DMS 273 (cell line): ENCODE measurements at regions not wholly inside any gene's neighbourhood (a gene's known extent, or its start where the extent isn't known, plus 50 kb on each side); places are given as distances from the start of the nearest gene placed in this dataset.
"Not testable (repeated sequence)": the region's sequence is repeated elsewhere in the genome, so short reads cannot be mapped to it uniquely, and the experiment has no call there.

Experiments used
- DNase-seq: peaks from one replicate; lab custom pipeline; 2025; ENCODE audit not compliant: unreplicated experiment; lab: John Stamatoyannopoulos, UW

DNA sequence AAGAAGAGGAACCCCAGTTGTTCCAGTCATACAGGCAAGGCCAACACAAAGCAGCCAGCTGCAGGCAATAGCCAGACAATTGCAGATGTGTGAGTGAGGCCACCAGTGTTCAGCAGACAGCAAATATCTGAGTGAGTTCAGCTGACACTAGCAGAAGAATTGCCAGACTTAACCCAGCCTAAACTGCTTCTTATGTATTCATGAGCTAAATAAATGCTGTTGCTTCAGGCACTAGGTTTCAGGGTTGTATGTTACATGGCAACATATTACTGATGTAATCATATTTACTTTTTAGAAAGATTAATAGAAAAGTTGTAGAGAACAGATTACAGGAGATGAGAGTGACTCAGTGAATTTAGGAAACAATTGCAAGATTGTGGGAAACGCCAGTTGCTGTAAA lies 129.8 kb upstream of the CHODL start:
- no peak for DNase-seq

DNA sequence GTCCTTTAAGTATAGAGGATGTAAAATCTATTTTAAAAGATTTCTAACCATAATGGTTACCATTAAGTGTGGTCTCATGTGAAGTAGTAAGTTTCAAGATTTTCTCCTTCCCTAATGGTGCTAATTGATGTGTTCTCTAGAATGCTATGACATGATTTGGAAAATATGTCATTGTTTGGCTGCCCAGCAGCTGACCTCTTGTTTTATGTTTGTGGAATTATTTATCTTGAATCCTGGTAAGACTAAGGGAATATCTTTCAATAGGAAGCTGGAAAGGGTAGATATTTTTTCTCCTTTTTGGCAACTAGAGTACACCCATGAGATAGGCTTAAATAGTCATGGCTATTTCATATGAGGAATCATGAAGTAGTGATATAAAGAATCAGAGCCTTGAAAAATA lies 139.8 kb upstream of the CHODL start:
- no peak for DNase-seq

DNA sequence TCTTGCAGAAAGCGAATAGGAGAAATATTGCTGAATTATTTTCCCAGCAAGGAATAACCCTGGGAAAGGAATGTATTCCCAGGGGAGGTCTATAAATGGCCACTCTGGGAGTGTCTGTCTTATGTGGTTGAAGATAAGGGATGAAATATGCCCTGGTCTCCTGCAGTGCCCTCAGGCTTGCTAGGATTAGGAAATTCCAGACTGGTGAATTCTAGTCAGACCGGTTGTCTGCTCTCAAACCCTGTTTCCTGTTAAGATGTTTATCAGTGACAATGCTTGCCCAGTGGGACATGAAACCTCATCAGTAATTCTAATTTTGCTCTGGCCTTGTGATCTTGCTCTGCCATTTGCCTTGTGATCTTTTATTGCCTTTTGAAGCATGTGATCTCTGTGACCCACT lies 148.2 kb upstream of the CHODL start:
- peak; percentile 2 for DNase-seq

DNA sequence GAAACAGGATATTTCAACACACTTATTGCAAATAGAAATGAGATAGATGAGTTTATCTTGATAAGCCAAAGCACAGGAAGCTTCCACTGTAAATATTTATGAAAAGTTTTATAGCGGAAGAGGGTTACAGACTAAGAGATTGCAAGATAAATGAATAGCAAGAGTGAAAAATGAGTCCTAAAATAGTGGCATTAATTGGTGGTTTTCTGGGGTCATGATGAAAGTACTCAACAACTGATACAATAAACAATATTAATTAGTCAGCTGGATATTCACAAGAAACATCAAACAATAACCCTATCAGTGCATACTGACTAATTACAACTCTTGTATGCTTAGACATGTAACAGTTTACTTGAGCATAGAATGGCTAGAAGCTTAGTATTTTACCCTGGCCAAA lies 154.8 kb upstream of the CHODL start:
- DNase-seq, result no peak

DNA sequence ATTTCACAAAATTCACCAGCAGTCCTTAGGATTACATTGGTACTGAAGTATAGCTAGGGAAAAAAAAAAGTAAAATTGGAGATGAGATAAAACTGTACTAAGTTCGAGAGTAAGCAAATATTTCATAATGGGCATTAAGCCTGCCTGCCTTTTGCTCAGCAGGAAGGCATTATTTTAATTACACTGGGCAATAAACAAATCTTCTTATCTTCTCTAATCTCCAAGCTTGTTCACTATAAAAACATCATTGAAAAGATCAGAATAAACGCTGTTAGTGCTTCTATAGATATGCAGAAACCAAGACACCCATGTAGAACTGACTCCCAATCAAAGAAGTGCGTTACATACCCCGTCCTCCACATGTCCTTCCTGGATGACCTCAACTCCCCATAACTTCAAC lies 174.2 kb upstream of the CHODL start:
- DNase-seq, result no peak

DNA sequence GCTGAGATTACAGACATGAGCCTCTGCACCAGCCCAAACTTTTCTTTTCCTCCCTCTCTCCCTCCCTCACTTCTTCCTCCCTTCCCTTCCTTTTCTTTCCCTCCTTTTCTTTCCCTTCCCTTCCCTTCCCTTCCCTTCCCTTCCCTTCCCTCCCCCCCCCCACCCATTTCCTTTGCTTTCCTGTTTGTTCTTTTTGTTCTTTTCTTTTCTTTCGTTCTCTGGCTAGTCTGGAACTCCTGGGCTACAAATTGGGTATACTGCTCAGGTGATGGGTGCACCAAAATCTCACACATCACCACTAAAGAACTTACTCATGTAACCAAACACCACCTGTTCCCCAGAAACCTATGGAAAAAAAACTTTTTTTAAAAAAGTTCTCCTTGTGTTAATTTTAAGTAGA lies 174.8 kb upstream of the CHODL start:
- no peak for DNase-seq

DNA sequence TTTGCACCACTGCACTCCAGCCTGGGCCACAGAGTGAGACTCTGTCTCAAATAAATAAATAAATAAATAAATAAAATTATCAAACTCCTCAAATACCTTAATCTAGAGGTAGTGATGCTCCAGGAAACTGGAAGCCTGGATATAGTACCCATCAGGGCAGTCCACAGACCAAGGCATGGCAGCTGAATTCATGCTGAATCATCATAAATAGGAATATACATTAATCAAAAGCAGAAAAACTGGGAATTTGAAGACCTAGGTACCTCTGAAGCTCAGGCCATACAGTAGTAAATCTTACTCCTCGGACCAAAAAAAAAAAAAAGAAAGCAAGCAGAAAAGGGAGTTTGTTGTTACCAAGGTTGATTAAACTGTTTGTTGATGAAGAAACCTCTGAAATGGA lies 184.2 kb upstream of the CHODL start:
- no peak for DNase-seq

DNA sequence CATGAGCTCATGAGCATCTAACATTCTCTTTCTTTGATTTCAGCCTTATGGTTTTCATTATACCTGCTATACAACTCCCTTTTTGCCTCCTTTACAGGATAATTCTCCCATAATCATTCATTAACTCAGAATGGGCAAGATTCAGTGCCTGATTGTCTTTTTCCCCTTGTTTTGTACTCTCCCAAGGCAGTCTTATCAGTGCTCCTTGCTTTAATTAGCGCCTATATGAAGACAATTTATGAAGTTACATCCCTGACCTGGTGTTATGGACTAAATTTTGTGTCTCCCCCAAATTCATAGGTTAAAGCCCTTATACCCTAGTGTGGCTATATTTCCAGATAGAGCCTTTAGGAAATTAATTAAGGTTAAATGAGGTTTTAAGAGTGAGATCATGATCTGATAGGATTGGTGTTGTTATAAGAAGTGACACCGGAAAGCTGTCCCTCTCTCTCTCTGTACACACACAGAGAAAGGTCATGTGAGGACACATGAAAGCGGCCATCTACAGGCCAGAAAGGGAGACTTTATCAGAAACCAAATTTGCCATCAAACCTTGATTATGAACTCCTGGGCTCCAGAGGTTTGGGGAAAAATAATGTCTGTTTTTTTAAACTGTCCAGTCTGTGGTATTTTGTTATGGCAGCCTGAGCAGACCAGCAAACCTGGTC lies 185.8 kb upstream of the CHODL start:
- DNase-seq, result peak; percentile 8

DNA sequence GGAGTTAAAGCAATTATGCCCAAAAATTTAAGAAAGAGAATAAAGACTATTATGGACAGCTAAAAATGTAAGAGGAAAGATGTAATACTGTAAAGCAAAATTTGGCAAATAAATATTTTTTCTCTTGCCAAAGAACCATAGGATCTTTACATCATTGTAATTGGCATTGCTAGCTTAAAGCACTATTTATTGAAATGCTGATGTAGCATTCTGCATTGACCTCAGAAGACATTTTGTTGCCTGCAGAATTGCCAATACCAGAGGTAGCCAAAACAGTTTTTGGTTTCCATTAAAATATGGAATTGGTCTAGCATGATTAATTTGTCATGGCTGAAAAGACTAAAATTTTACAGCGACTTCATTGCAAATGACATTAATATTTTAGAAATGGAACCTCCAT lies 191.5 kb upstream of the CHODL start:
- no peak for DNase-seq

DNA sequence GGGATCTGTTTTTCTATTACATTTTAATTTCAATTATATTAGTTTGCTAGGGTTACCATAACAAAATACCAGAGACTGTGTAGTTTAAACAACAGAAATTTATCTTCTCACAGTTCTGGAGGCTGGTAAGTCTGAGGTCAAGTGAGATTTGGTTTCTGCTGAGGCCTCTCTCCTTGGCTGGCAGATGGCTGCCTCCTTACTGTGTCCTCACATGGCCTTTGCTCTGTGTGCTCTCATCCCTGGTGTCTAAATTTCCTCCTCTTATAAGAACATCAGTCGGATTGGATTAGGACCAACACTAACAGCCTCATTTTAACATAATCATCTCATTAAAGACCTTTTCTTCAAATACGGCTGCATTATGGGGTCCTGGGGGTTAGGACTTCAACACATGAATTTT lies 195.2 kb upstream of the CHODL start:
- DNase-seq, result peak; percentile 92

DNA sequence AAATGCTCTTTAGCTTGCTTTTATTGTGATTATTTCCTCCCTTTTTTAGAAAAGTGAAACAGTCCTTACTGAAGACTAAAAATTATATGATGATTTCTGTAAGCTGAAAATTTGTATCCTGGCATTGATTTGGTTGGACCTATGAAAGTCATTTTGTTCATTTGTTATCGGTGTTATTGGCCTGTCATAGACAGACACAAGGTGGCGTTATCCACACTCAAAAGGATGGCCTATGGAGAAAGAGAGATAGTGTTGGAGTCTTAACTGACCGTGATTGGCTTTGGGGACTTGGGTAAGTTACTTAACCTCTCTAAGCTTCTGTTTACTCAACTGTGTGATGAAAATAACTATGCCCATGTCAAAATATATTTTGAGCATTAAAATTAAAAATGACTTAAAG lies 203.6 kb upstream of the CHODL start:
- peak; percentile 85 for DNase-seq

DNA sequence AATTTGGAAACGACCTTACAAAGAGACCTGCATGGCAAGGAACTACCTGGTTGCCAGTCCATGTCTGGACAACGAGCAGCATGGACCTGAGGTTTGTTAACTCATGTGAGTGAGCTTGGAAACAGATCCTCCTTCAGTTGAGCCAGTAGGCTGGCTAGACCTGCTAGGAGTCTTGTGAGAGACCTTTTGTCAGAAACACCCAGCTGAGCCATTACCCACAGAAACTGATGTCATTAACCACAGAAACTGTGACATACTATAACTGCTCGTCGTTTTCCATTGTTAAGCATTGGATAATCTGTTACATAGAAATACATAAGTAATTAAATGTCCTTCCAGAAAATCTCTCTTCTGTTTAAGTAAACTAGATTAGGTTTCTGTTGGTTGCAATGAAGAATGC lies 211.1 kb upstream of the C21orf91 start:
- no peak for DNase-seq

DNA sequence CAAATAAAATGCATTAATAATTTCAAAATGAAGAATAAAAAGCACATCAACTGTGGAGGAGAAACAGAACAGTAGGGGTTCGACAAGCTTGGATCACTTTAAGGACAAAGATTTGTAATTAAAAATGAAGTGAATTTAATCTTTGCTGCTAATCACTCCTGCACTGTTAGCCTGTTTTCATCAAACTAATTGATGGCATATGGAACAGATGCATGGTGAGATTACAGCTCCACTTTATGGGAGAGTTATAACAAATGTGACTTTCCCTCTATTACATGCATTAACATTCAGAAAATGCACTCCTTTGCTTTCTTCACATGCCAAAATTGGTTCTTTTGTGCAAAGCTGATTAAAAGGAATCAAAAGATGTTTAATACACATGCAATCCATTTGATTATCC lies 207.2 kb upstream of the C21orf91 start:
- peak; percentile 28 for DNase-seq

DNA sequence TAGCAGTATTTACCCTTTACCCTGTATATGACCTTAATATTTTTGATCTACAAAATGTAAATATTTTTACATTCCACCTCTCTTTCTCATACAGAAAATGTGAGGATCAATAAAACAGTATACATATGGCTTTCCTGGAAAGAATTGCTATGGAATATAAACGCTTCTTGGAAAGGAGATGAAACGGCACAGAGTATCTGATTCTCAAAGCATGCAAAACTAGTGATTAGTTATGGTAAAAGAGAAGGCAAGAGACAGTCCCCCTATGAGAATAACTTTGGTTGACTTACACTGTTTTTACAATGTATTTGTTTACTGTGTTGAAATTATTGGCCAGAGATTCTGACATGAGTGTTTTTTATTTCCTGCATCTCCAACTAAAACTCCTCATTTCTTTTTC lies 204.6 kb upstream of the C21orf91 start:
- no peak for DNase-seq

DNA sequence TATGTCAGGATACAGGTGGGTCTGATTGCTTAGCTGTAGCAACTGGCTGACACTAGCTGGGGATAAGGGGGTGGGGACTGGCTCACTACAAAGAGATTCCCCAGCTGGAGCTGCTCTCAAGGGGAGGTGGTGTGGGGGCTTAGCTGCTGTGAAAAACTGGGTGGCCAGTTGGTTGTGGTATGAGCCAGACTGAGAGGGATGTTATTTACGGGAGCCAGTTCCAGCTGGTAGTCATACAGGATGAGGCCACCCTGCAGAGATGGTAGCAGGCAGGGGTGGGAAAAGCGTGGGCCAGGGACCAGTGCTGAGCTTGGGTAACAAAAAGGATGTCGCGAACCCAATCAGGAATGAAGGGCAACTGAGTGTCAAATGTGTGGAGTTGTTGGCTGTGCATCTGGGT lies 204.0 kb upstream of the C21orf91 start:
- DNase-seq, result peak; percentile 48

DNA sequence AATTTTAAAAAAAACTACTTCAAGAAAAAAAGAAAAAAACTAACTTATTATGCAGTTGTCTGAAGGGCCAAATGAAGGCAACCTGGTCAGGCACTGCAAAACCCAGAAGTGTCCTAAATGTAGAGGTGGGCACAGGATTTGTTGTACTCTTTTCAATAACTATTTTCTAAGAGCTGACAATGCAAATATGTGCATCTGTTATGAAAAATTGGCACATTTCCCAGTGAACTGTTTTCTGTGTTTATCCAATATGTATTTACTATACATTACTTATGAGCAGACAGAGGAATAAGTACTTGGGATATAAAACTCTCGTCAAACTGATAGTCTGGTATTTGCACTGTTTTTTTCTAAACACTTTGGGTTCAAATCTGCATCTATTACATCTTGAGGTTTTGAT lies 188.0 kb upstream of the C21orf91 start:
- DNase-seq, result peak; percentile 15

DNA sequence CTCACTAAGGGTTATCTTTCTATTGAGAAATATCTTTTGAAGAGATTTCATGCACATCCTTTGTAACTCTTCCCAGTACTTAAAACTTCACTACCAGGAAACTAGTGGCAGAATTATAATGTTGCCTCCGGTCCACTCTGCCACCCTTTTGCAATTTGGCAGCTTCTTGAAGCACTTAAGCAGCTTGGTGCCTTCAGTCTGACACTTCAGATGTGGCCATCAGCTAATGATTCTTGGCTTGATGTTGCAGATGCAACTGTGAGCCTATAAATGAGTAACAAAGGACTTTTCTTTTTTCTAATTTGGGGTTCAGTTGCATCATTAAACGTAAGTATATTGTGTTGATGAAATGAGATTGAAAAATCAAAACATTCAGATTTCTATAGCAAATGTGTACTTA lies 187.5 kb upstream of the C21orf91 start:
- peak; percentile 3 for DNase-seq

DNA sequence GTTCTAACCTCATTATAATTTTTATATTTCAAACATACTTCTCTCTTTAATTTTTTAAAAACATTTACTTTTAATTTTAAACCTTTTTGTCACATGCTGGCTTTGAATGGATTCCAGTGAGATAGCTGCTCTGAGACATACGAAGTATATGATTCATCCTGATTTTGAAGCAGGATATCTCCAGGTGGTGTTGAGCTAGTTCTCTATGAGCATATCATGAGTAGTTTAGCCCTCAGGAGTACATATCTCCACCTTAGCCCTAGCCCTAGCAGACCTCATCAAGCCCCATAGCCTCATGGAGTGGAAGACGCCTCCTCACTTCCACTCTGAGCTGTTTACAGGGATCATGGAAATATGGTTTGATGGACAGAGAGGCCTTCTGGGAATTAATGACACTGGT lies 183.2 kb upstream of the C21orf91 start:
- DNase-seq, result no peak

DNA sequence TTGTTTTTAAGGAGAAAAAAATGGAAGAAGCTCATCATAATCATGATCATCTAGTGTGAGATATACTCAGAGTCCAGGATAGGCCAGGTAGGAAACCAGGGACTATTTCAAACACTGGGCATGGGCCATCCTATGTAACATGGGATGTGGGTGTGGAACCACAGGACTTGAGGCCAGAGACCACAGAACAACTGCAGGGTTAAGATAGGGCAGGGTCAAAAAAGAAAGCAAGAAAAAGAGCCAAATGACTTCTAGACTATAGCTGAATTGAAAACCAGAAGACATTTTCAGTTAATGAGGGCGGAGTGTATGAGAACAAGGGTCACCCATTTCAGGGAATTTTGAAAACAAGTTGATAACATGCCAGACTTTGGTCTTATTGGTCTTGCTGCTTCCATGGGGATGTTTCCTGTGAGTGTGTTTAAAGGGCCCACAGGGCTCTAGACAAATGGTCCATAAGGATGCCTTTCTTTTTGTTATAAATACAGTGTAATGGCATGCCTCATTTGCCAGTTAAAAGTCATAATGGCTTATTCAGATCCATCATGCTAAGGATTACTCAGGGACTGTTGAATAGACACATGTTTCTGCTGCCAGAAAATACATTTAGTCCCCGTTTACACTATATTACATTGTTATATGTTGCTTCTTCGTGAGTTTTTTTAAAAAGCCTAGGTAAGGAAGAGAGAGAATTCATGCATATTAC lies 182.0 kb upstream of the C21orf91 start:
- DNase-seq, result no peak

DNA sequence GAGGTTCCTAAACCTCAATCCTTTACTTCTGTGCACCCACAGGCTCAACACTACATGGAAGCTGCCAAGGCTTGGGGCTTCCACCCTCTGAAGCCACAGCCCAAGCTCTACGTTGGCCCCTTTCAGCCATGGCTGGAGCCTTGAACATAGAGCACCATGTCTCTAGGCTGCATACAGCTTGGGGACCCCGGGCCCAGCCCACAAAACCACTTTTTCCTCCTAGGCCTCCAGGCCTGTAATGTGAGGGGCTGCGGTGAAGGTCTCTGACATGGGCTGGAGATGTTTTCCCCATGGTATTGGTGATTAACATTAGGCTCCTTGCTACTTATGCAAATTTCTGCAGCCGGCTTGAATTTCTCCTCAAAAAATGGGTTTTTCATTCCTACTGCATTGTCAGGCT lies 179.4 kb upstream of the C21orf91 start:
- not testable (repeated sequence) for DNase-seq

DNA sequence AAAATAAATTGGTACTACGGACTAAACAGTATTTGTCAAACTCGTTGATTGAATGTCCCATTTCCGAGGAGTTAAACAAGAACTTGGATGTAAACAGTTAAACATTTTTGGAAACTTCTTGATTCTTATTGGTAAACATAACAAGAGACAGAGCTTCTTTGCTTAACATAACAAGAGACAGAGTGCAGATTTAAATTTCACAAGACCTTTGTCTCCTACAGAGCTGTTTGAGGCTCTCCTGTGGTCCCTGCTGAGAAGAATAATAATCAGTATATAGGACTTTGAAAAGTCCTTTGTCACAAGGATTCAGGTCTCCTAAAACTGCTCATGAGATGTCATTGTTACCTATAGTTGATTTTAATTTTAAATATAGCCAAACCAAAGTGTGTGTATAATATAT lies 170.6 kb upstream of the C21orf91 start:
- no peak for DNase-seq

DNA sequence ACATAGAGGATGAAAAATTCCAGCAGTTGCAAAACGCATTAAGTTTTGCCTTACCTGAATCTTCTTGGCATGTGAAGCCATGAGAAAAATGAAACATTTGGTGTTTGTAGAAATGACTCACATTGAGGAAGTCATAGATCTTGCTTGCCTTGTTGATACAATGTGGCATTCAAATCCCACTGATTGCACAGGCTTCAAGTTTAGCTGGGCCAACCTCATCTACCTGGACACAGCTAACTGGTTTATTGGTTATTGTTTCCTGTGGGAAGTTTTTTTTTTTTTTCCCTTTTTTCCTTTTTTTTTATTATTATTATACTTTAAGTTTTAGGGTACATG lies 168.9 kb upstream of the C21orf91 start:
- no peak for DNase-seq
